ENCODE measurements at regions not wholly inside any gene's neighbourhood (a gene's known extent, or its start where the extent isn't known, plus 50 kb on each side); places are given as distances from the start of the nearest gene placed in this dataset.

DNA sequence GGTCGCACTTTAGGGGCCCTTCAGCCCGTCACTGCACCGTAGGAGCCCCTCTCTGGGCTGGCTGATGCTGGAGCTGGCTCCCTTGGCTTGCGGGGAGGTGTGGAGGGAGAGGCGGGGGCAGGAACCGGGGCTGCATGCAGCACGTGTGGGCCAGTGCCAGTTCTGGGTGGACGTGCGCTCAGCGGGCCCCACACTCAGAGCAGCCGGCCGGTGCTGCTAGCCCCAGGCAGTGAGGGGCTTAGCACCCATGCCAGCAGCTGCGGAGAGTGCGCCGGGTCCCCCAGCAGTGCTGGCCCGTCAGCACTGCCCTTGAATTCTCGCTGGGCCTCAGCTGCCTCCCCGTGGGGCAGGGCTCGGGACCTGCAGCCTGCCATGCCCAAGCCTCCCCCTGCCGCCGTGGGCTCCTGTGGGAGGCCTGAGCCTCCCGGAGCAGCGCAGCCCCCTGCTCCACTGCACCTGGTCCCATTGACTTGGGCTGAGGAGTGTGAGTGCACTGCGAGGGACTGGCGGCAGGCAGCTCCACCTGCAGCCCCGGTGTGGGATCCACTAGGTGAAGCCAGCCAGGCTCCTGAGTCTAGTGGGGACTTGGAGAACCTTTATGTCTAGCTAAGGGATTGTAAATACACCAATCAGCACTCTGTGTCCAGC is 108.8 kb upstream of the RASGEF1B start:
- Histone ChIP-seq H3K36me3 (ENCODE audit: control insufficient read depth, insufficient read depth, low read length) (no peaks in the 10 kb centered on the region), H3K4me3 (ENCODE audit: low read depth in 2 of 2, low read length in 2 of 2) (no peak overlapping the region), H3K4me1 (ENCODE audit: control insufficient read depth, insufficient read depth, low read length) (no peaks in the 10 kb centered on the region), H3K9me3 (ENCODE audit: control insufficient read depth, insufficient read depth, low read depth, low read length) (no peaks in the 10 kb centered on the region), H3K27me3 (ENCODE audit: control insufficient read depth, insufficient read depth, low read length) (no peaks in the 10 kb centered on the region), H3K27ac (ENCODE audit: low read length) (no peak overlapping the region)
- ChIA-PET POLR2A (no interaction called here), CTCF (no interaction called here)
- intact Hi-C loops (cut with micrococcal nuclease; ENCODE audit: unreplicated experiment) (no loop called here), in situ Hi-C loops (cut with HindIII; ENCODE audit: low pct_unique_long_range_greater_than_20kb, low sequenced_read_pairs) (no loop called here)
- TF ChIP-seq, protein P1, sequence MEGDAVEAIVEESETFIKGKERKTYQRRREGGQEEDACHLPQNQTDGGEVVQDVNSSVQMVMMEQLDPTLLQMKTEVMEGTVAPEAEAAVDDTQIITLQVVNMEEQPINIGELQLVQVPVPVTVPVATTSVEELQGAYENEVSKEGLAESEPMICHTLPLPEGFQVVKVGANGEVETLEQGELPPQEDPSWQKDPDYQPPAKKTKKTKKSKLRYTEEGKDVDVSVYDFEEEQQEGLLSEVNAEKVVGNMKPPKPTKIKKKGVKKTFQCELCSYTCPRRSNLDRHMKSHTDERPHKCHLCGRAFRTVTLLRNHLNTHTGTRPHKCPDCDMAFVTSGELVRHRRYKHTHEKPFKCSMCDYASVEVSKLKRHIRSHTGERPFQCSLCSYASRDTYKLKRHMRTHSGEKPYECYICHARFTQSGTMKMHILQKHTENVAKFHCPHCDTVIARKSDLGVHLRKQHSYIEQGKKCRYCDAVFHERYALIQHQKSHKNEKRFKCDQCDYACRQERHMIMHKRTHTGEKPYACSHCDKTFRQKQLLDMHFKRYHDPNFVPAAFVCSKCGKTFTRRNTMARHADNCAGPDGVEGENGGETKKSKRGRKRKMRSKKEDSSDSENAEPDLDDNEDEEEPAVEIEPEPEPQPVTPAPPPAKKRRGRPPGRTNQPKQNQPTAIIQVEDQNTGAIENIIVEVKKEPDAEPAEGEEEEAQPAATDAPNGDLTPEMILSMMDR (IDR thresholded peaks at IDR 0.05): no peak
- TF ChIP-seq POLR2AphosphoS5 (IDR thresholded peaks at IDR 0.05; ENCODE audit: low read depth, low read length): no peak
- TF ChIP-seq SIN3A (IDR thresholded peaks at IDR 0.05; ENCODE audit: borderline replicate concordance, insufficient read depth, low read depth, low read length): no peak
- TF ChIP-seq, protein P2, sequence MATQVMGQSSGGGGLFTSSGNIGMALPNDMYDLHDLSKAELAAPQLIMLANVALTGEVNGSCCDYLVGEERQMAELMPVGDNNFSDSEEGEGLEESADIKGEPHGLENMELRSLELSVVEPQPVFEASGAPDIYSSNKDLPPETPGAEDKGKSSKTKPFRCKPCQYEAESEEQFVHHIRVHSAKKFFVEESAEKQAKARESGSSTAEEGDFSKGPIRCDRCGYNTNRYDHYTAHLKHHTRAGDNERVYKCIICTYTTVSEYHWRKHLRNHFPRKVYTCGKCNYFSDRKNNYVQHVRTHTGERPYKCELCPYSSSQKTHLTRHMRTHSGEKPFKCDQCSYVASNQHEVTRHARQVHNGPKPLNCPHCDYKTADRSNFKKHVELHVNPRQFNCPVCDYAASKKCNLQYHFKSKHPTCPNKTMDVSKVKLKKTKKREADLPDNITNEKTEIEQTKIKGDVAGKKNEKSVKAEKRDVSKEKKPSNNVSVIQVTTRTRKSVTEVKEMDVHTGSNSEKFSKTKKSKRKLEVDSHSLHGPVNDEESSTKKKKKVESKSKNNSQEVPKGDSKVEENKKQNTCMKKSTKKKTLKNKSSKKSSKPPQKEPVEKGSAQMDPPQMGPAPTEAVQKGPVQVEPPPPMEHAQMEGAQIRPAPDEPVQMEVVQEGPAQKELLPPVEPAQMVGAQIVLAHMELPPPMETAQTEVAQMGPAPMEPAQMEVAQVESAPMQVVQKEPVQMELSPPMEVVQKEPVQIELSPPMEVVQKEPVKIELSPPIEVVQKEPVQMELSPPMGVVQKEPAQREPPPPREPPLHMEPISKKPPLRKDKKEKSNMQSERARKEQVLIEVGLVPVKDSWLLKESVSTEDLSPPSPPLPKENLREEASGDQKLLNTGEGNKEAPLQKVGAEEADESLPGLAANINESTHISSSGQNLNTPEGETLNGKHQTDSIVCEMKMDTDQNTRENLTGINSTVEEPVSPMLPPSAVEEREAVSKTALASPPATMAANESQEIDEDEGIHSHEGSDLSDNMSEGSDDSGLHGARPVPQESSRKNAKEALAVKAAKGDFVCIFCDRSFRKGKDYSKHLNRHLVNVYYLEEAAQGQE (IDR thresholded peaks at IDR 0.05; ENCODE audit: insufficient read depth in 1 of 2, low read depth in 2 of 2, low read length in 1 of 2): no peak
- TF ChIP-seq TCF7L2 (IDR thresholded peaks at IDR 0.05; ENCODE audit: low read depth, low read length): no peak
- BruUV-seq (replicated peaks): no TSS peak
- DNase-seq (ENCODE audit: low read depth, low spot score) (no peak), ATAC-seq (no peak)

DNA sequence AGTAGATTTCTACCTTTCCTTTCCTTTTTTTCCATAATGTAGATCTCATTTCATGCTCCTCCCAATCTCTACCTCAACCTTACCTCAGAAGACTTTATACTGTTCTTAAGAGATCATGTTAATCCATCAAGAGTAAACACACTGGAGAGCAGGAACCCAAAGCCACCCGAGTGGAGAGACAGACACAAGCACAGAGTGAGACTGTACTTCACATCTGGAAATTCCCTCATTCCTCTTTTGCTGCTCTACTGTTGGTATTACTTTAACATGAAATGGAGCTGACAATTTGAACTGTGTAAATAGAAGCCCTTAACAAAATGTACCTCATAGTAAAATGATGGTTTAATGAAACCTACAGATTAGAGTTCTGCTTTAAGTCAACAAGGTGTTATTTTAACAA is 105.7 kb upstream of the RASGEF1B start:
- ChIA-PET CTCF (no interaction called here), POLR2A (no interaction called here)
- ATAC-seq (no peak), DNase-seq (ENCODE audit: low read depth, low spot score) (no peak)
- no peaks in the 10 kb centered on the region for H3K4me1 ChIP-seq (ENCODE audit: control insufficient read depth, insufficient read depth, low read length)
- no peaks in the 10 kb centered on the region for H3K27me3 ChIP-seq (ENCODE audit: control insufficient read depth, insufficient read depth, low read length)
- no peak overlapping the region for H3K27ac ChIP-seq (ENCODE audit: low read length)
- no peaks in the 10 kb centered on the region for H3K9me3 ChIP-seq (ENCODE audit: control insufficient read depth, insufficient read depth, low read depth, low read length)
- no TSS peak for BruUV-seq (replicated peaks)
- in situ Hi-C loops (cut with HindIII; ENCODE audit: low pct_unique_long_range_greater_than_20kb, low sequenced_read_pairs): no loop called here
- no peak overlapping the region for H3K4me3 ChIP-seq (ENCODE audit: low read depth in 2 of 2, low read length in 2 of 2)
- intact Hi-C loops (cut with micrococcal nuclease; ENCODE audit: unreplicated experiment): loop anchor here (10.0 kb wide), 1 partner anchor 57 kb away; no protein-coding TSS in a partner anchor
- H3K36me3 ChIP-seq (ENCODE audit: control insufficient read depth, insufficient read depth, low read length): no peaks in the 10 kb centered on the region
- TF ChIP-seq, protein P1 (IDR thresholded peaks at IDR 0.05): no peak
- TF ChIP-seq, protein P2 (IDR thresholded peaks at IDR 0.05; ENCODE audit: insufficient read depth in 1 of 2, low read depth in 2 of 2, low read length in 1 of 2): no peak
- no peak for TF ChIP-seq POLR2AphosphoS5 (IDR thresholded peaks at IDR 0.05; ENCODE audit: low read depth, low read length)
- TF ChIP-seq TCF7L2 (IDR thresholded peaks at IDR 0.05; ENCODE audit: low read depth, low read length): no peak
- TF ChIP-seq SIN3A (IDR thresholded peaks at IDR 0.05; ENCODE audit: borderline replicate concordance, insufficient read depth, low read depth, low read length): no peak

All from Panc1 (cell line).